Choroid plexus epithelial cell (primary cell): ENCODE measurements at regions not wholly inside any gene's neighbourhood (a gene's known extent, or its start where the extent isn't known, plus 50 kb on each side); places are given as distances from the start of the nearest gene placed in this dataset.

ENCODE experiments used
- DNase-seq: peaks from one replicate; pipeline ENCODE4 v3.0.0-alpha.2; 2010; ENCODE audit warnings: low read depth
- H3K4me3 ChIP-seq: 2 replicates; pipeline ENCODE4 v1.5.1; 2011; ENCODE audit warnings: low read depth, mild to moderate bottlenecking, control low read depth, low read length, moderate library complexity
- CTCF ChIP-seq: conservative IDR thresholded peaks from 2 replicates; pipeline ENCODE4 v1.5.1; 2011; ENCODE audit warnings: low read depth, mild to moderate bottlenecking, control low read depth, inconsistent platforms, low read length, moderate library complexity

GRCh38 chr2:120943403-120944034 lies 207.9 kb downstream of the GLI2 start:
- no peak for TF ChIP-seq CTCF
- no peak for DNase-seq
- no peak overlapping the region for H3K4me3 ChIP-seq

GRCh38 chr2:120944575-120944974 lies 208.9 kb downstream of the GLI2 start:
- no peak overlapping the region for H3K4me3 ChIP-seq
- DNase-seq: no peak
- TF ChIP-seq CTCF: no peak

- TF ChIP-seq CTCF: no peak
- no peak overlapping the region for H3K4me3 ChIP-seq
- no peak for DNase-seq
These were observed 209.4 kb downstream of the GLI2 start for GRCh38 chr2:120945091-120945490.

GRCh38 chr2:120945832-120946499 lies 210.3 kb downstream of the GLI2 start:
- no peak for DNase-seq
- H3K4me3 ChIP-seq: no peak overlapping the region
- TF ChIP-seq CTCF: no peak

- H3K4me3 ChIP-seq: no peak overlapping the region
- DNase-seq: no peak
- TF ChIP-seq CTCF: no peak
These were observed 211.7 kb downstream of the GLI2 start for GRCh38 chr2:120947327-120947726.

- no peak overlapping the region for H3K4me3 ChIP-seq
- DNase-seq: no peak
- no peak for TF ChIP-seq CTCF
These were observed 212.5 kb downstream of the GLI2 start for GRCh38 chr2:120947982-120948661.

GRCh38 chr2:120948662-120949011 lies 213.0 kb downstream of the GLI2 start:
- TF ChIP-seq CTCF: no peak
- H3K4me3 ChIP-seq: no peak overlapping the region
- DNase-seq: no peak
